IMR-90 (cell line): ENCODE measurements at regions not wholly inside any gene's neighbourhood (a gene's known extent, or its start where the extent isn't known, plus 50 kb on each side); places are given as distances from the start of the nearest gene placed in this dataset.
A peak's percentile ranks its signal among the peaks of the same experiment; 100 is the strongest.

Source experiments
- ATAC-seq: fragments of 200-7000 bp; cut with Tn5 transposase; 2 replicates; pipeline ENCODE4 v1.9.1; 2020; ENCODE audit warnings: low read depth, mild to moderate bottlenecking, moderate library complexity
- BruUV-seq: library from RNA; stranded (reverse); fragments of 400-500 nt; replicated peaks from 2 replicates; lab custom pipeline; 2021; lab: Mats Ljungman, UMichigan
- CTCF ChIA-PET: fragments of 300-600 bp; formaldehyde crosslinking; extraction: SDS; loops from one replicate; lab custom pipeline; 2021; ENCODE audit warnings: antibody characterized with exemption; lab: Yijun Ruan, JAX
- POLR2A ChIA-PET: fragments of 300-600 bp; sonication (Branson Sonifier 250); formaldehyde crosslinking; loops from one replicate; lab custom pipeline; 2022; ENCODE audit warnings: antibody characterized with exemption; ENCODE audit not compliant: unreplicated experiment; lab: Charles Lee
- DNase-seq: peaks from one replicate; pipeline ENCODE4 v3.0.0; 2013
- H2AFZ ChIP-seq: replicated peaks from 2 replicates; pipeline ENCODE3; 2013; ENCODE audit warnings: low read length, mild to moderate bottlenecking; ENCODE audit not compliant: poor library complexity
- H2AK5ac ChIP-seq: 2 replicates; pipeline ENCODE4 v1.6.1; 2013; ENCODE audit warnings: low read depth, low read length, inconsistent platforms
- H2AK9ac ChIP-seq: replicated peaks from 2 replicates; pipeline ENCODE3; 2013; ENCODE audit warnings: mild to moderate bottlenecking, low read depth, low read length, moderate library complexity; ENCODE audit not compliant: poor library complexity
- H2BK120ac ChIP-seq: 2 replicates; pipeline ENCODE4 v1.6.1; 2013; ENCODE audit warnings: low read depth, low read length, inconsistent platforms
- H2BK15ac ChIP-seq: 3 replicates; pipeline ENCODE4 v1.6.1; 2013; ENCODE audit warnings: low read depth, low read length, inconsistent platforms
- H2BK20ac ChIP-seq: 2 replicates; pipeline ENCODE4 v1.6.1; 2013; ENCODE audit warnings: low read depth, mild to moderate bottlenecking, inconsistent platforms, low read length, moderate library complexity
- H2BK5ac ChIP-seq: 2 replicates; pipeline ENCODE4 v1.6.1; 2013; ENCODE audit warnings: mild to moderate bottlenecking, low read depth, low read length, inconsistent platforms; ENCODE audit not compliant: poor library complexity, severe bottlenecking
- H3K14ac ChIP-seq: replicated peaks from 2 replicates; pipeline ENCODE4 v1.6.1; 2013; ENCODE audit warnings: low read depth, low read length, inconsistent platforms
- H3K18ac ChIP-seq: 2 replicates; pipeline ENCODE4 v1.6.1; 2013; ENCODE audit warnings: low read depth, low read length, control low read depth
- H3K23ac ChIP-seq: 2 replicates; pipeline ENCODE4 v1.6.1; 2013; ENCODE audit warnings: low read depth, low read length, inconsistent platforms
- H3K27ac ChIP-seq: 2 replicates; pipeline ENCODE4 v1.5.1; 2013; ENCODE audit warnings: mild to moderate bottlenecking, control low read depth, low read length; ENCODE audit not compliant: insufficient read depth
- H3K27me3 ChIP-seq: 2 replicates; pipeline ENCODE4 v1.6.1; 2013; ENCODE audit warnings: low read length; ENCODE audit not compliant: control insufficient read depth, insufficient read depth
- H3K36me3 ChIP-seq: 2 replicates; pipeline ENCODE4 v1.6.1; 2013; ENCODE audit warnings: low read length, mixed read lengths; ENCODE audit not compliant: control insufficient read depth, insufficient read depth
- H3K4ac ChIP-seq: 2 replicates; pipeline ENCODE4 v1.6.1; 2013; ENCODE audit warnings: low read depth, low read length, inconsistent platforms
- H3K4me1 ChIP-seq: 2 replicates; pipeline ENCODE4 v1.6.1; 2013; ENCODE audit warnings: low read length, mixed read lengths; ENCODE audit not compliant: control insufficient read depth, insufficient read depth
- H3K4me2 ChIP-seq: 2 replicates; pipeline ENCODE4 v1.6.1; 2013; ENCODE audit warnings: low read depth, mild to moderate bottlenecking, control low read depth, low read length, moderate library complexity
- H3K4me3 ChIP-seq: 2 replicates; pipeline ENCODE4 v1.5.1; 2013; ENCODE audit warnings: low read depth, mild to moderate bottlenecking, control low read depth, low read length, moderate library complexity; ENCODE audit not compliant: insufficient read depth
- H3K56ac ChIP-seq: 2 replicates; pipeline ENCODE4 v1.6.1; 2013; ENCODE audit warnings: low read length, inconsistent platforms; ENCODE audit not compliant: insufficient read depth; ENCODE audit errors: extremely low read depth
- H3K79me1 ChIP-seq, 2 experiments: 2 replicates each; pipeline ENCODE4 v1.6.1; 2013; ENCODE audit warnings: low read length in 2 of 2, inconsistent platforms in 1 of 2, low read depth in 1 of 2
- H3K9ac ChIP-seq: 2 replicates; pipeline ENCODE4 v1.6.1; 2013; ENCODE audit warnings: low read depth, low read length, control low read depth
- H3K9me1 ChIP-seq: 2 replicates; pipeline ENCODE4 v1.6.1; 2013; ENCODE audit warnings: low read length, inconsistent platforms; ENCODE audit not compliant: insufficient read depth
- H3K9me3 ChIP-seq: 2 replicates; pipeline ENCODE4 v1.6.1; 2013; ENCODE audit warnings: low read length; ENCODE audit not compliant: control insufficient read depth, insufficient read depth
- H4K20me1 ChIP-seq: 2 replicates; pipeline ENCODE4 v1.6.1; 2013; ENCODE audit warnings: low read length, inconsistent platforms; ENCODE audit not compliant: insufficient read depth
- H4K5ac ChIP-seq: 2 replicates; pipeline ENCODE4 v1.6.1; 2013; ENCODE audit warnings: mild to moderate bottlenecking, low read depth, low read length, control low read depth
- H4K8ac ChIP-seq, 2 experiments: 2 replicates each; pipeline ENCODE4 v1.6.1; 2013; ENCODE audit warnings: low read depth in 2 of 2, low read length in 2 of 2, control low read depth in 1 of 2, inconsistent platforms in 1 of 2
- H4K91ac ChIP-seq: 2 replicates; pipeline ENCODE4 v1.6.1; 2013; ENCODE audit warnings: low read depth, low read length, inconsistent platforms; ENCODE audit not compliant: insufficient read depth
- BHLHE40 ChIP-seq: fragments of 150-350 bp; IDR thresholded peaks from 2 replicates; pipeline ENCODE4 v1.6.1; 2016; ENCODE audit warnings: mild to moderate bottlenecking, low read depth, low read length
- CEBPB ChIP-seq: IDR thresholded peaks from 2 replicates; pipeline ENCODE4 v1.6.1; 2012; ENCODE audit warnings: low read depth, low read length, improper control_type of control experiment
- MAZ ChIP-seq: IDR thresholded peaks from 2 replicates; pipeline ENCODE4 v1.6.1; 2012; ENCODE audit warnings: low read depth, mild to moderate bottlenecking, low read length, improper control_type of control experiment, moderate library complexity, borderline replicate concordance
- MXI1 ChIP-seq: IDR thresholded peaks from 2 replicates; pipeline ENCODE4 v1.6.1; 2012; ENCODE audit warnings: low read depth, mild to moderate bottlenecking, low read length, moderate library complexity, borderline replicate concordance
- RAD21 ChIP-seq: IDR thresholded peaks from 2 replicates; pipeline ENCODE4 v1.6.1; 2012; ENCODE audit warnings: low read length, improper control_type of control experiment
- RCOR1 ChIP-seq: IDR thresholded peaks from 2 replicates; pipeline ENCODE4 v1.6.1; 2012; ENCODE audit warnings: mild to moderate bottlenecking, low read length, improper control_type of control experiment; ENCODE audit not compliant: insufficient replicate concordance
- RFX5 ChIP-seq: IDR thresholded peaks from 2 replicates; pipeline ENCODE4 v1.8.0; 2012; ENCODE audit warnings: low read depth, mild to moderate bottlenecking, low read length, moderate library complexity
- USF2 ChIP-seq: fragments of 150-350 bp; IDR thresholded peaks from 2 replicates; pipeline ENCODE4 v1.6.1; 2017; ENCODE audit warnings: mild to moderate bottlenecking, antibody characterized with exemption, low read length, low read depth
- WGBS, 2 experiments: methylation state at CpG; one replicate each; pipeline versions ENCODE4 v1.1.5 to v1.1.7; 2013; ENCODE audit warnings: missing lambda C conversion rate in 2 of 2; ENCODE audit not compliant: insufficient read length in 1 of 2; ENCODE audit errors: extremely low coverage in 2 of 2; 5-methylcytosine and 5-hydroxymethylcytosine counted together
- dilution Hi-C: fragments of 300-500 bp; cut with HindIII; formaldehyde crosslinking; loops from one replicate; pipeline ENCODE4 v1.14.3; 2018; ENCODE audit warnings: low sequenced_read_pairs; ENCODE audit not compliant: unreplicated experiment
- in situ Hi-C: fragments of 300-500 bp; cut with MboI; formaldehyde crosslinking; loops from 3 replicates; pipeline ENCODE4 v1.14.3; 2019; ENCODE audit warnings: low sequenced_read_pairs, inconsistent platforms, mixed read lengths
- intact Hi-C: fragments of 100-400 bp; cut with micrococcal nuclease; formaldehyde crosslinking; loops from 2 replicates; pipeline ENCODE4 v1.10.0; 2022
- TF ChIP-seq, protein P1 (sequence below): conservative IDR thresholded peaks from 2 replicates; pipeline ENCODE4 v1.5.1; 2012; ENCODE audit warnings: mild to moderate bottlenecking, low read depth, low read length, improper control_type of control experiment

GRCh38 chr6:105626295-105627158 is 223.6 kb upstream of the PREP start:
- H2AFZ ChIP-seq, result no peak overlapping the region
- 0 out of 2 replicates have a peak overlapping the region, but pooled peaks have one; percentile 19 for H2BK20ac ChIP-seq
- H2AK5ac ChIP-seq, result no peak overlapping the region
- no peak overlapping the region for H3K4me3 ChIP-seq
- H2BK120ac ChIP-seq, result no peak overlapping the region
- in situ Hi-C loops, result no loop called here
- no peak overlapping the region for H3K27ac ChIP-seq
- no CpG with 5 or more reads among the region's 2 CpGs for WGBS, 2 experiments
- ChIA-PET POLR2A (no interaction called here), CTCF (no interaction called here)
- intact Hi-C loops, result no loop called here
- no peak overlapping the region for H4K8ac ChIP-seq
- no peaks in the 10 kb centered on the region for H3K9me1 ChIP-seq
- no peaks in the 10 kb centered on the region for H3K36me3 ChIP-seq
- H3K18ac ChIP-seq, result no peak overlapping the region
- no peaks in the 10 kb centered on the region for H3K79me1 ChIP-seq
- H4K91ac ChIP-seq, result no peak overlapping the region
- H3K23ac ChIP-seq, result no peak overlapping the region
- dilution Hi-C loops, result no loop called here
- H2AK9ac ChIP-seq, result no peak overlapping the region
- H3K4ac ChIP-seq, result no peak overlapping the region
- H3K9me3 ChIP-seq, result no peaks in the 10 kb centered on the region
- peak overlapping the region; percentile 25; the same call in 1 of the 2 replicates for H3K14ac ChIP-seq
- no peak overlapping the region for H2BK5ac ChIP-seq
- H4K5ac ChIP-seq, result no peak overlapping the region
- no peak overlapping the region for H3K9ac ChIP-seq
- TF ChIP-seq MAZ (no peak), MXI1 (no peak), CEBPB (no peak), RAD21 (no peak), USF2 (no peak), RFX5 (no peak), BHLHE40 (no peak), RCOR1 (no peak)
- TF ChIP-seq, protein P1, sequence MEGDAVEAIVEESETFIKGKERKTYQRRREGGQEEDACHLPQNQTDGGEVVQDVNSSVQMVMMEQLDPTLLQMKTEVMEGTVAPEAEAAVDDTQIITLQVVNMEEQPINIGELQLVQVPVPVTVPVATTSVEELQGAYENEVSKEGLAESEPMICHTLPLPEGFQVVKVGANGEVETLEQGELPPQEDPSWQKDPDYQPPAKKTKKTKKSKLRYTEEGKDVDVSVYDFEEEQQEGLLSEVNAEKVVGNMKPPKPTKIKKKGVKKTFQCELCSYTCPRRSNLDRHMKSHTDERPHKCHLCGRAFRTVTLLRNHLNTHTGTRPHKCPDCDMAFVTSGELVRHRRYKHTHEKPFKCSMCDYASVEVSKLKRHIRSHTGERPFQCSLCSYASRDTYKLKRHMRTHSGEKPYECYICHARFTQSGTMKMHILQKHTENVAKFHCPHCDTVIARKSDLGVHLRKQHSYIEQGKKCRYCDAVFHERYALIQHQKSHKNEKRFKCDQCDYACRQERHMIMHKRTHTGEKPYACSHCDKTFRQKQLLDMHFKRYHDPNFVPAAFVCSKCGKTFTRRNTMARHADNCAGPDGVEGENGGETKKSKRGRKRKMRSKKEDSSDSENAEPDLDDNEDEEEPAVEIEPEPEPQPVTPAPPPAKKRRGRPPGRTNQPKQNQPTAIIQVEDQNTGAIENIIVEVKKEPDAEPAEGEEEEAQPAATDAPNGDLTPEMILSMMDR, result no peak
- ATAC-seq (no peak), DNase-seq (no peak)
- no peak overlapping the region for H3K4me2 ChIP-seq
- BruUV-seq, result no TSS peak
- no peaks in the 10 kb centered on the region; the same call in 1 of the 2 replicates for H3K4me1 ChIP-seq
- no peaks in the 10 kb centered on the region for H3K27me3 ChIP-seq
- no peak overlapping the region for H3K56ac ChIP-seq
- H4K20me1 ChIP-seq, result no peaks in the 10 kb centered on the region
- no peak overlapping the region for H2BK15ac ChIP-seq
